ENCODE measurements at regions not wholly inside any gene's neighbourhood (a gene's known extent, or its start where the extent isn't known, plus 50 kb on each side); places are given as distances from the start of the nearest gene placed in this dataset.

DNA sequence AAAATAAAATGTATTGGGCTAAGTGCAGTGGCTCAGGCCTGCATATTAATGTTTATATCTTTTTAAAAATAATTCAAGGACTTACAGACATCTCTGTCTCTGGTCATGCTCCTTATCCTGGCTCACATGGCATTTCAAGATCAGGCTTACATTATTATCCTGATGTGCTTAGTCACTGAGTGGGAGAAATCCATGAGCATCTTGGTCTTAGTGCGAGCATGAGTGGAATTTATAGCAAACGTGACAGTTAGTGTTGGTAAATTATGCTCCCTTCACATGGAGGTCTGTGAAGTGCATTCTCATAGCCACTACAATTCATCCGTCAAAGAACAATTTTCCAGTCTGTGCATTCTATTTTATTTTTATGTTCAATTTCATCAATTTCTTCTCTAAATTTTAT, 237.8 kb upstream of the EDIL3 start:
- Histone ChIP-seq H3K4me1 (ENCODE audit: control insufficient read depth, insufficient read depth, low read length) (no peaks in the 10 kb centered on the region), H3K4me2 (ENCODE audit: control insufficient read depth, insufficient read depth) (no peak overlapping the region), H3K4me3 (no peak overlapping the region), H4K20me1 (ENCODE audit: control insufficient read depth, insufficient read depth) (no peaks in the 10 kb centered on the region), H3K27ac (ENCODE audit: control insufficient read depth, insufficient read depth) (no peak overlapping the region), H3K27me3 (replicated peaks in 1 of 2; ENCODE audit: control insufficient read depth in 2 of 2, insufficient read depth in 2 of 2, low read length in 1 of 2) (no peaks in the 10 kb centered on the region), H3K79me2 (ENCODE audit: control insufficient read depth, insufficient read depth, low read length) (no peaks in the 10 kb centered on the region), H3K36me3 (ENCODE audit: control insufficient read depth in 2 of 2, insufficient read depth in 2 of 2, low read length in 1 of 2) (no peaks in the 10 kb centered on the region), H2AFZ (ENCODE audit: control insufficient read depth, low read depth, low read length) (no peak overlapping the region), H3K9me3 (replicated peaks; ENCODE audit: control insufficient read depth, insufficient read depth, low read length) (no peaks in the 10 kb centered on the region), H3K9ac (ENCODE audit: control insufficient read depth, insufficient read depth, low read length) (no peak overlapping the region)
- DNase-seq (ENCODE audit: low read depth, low spot score) = no peak
- FAIRE-seq = no peak
- POLR2A ChIA-PET = interaction anchor here (1.5 kb wide), 1 partner anchor 11 kb away, joined by 3 read pairs; no protein-coding TSS in a partner anchor
- SMC1A ChIA-PET (ENCODE audit: uncharacterized antibody, unreplicated experiment) = interaction anchor here (0.8 to 1.7 kb wide), 2 partner anchors 10 to 13 kb away, joined by 4 to 7 read pairs; no protein-coding TSS in a partner anchor
- intact Hi-C loops (cut with micrococcal nuclease; ENCODE audit: unreplicated experiment) = no loop called here
- RAD21 ChIA-PET (ENCODE audit: unreplicated experiment) = no interaction called here
- WGBS (ENCODE audit: insufficient coverage, insufficient replicate concordance, low lambda C conversion rate, missing lambda C conversion rate) = 44% methylated on average over 3 of the region's 3 CpGs
- TF ChIP-seq ZNF592 (IDR thresholded peaks at IDR 0.05) (no peak), NFXL1 (IDR thresholded peaks at IDR 0.05; ENCODE audit: borderline replicate concordance) (no peak), GATAD2B (conservative IDR thresholded peaks at IDR 0.05; ENCODE audit: low read depth) (no peak), FOXK2 (IDR thresholded peaks at IDR 0.05) (no peak), SIX5 (IDR thresholded peaks at IDR 0.05; ENCODE audit: low read depth, low read length, severe bottlenecking) (no peak)
- TF ChIP-seq, protein P1, sequence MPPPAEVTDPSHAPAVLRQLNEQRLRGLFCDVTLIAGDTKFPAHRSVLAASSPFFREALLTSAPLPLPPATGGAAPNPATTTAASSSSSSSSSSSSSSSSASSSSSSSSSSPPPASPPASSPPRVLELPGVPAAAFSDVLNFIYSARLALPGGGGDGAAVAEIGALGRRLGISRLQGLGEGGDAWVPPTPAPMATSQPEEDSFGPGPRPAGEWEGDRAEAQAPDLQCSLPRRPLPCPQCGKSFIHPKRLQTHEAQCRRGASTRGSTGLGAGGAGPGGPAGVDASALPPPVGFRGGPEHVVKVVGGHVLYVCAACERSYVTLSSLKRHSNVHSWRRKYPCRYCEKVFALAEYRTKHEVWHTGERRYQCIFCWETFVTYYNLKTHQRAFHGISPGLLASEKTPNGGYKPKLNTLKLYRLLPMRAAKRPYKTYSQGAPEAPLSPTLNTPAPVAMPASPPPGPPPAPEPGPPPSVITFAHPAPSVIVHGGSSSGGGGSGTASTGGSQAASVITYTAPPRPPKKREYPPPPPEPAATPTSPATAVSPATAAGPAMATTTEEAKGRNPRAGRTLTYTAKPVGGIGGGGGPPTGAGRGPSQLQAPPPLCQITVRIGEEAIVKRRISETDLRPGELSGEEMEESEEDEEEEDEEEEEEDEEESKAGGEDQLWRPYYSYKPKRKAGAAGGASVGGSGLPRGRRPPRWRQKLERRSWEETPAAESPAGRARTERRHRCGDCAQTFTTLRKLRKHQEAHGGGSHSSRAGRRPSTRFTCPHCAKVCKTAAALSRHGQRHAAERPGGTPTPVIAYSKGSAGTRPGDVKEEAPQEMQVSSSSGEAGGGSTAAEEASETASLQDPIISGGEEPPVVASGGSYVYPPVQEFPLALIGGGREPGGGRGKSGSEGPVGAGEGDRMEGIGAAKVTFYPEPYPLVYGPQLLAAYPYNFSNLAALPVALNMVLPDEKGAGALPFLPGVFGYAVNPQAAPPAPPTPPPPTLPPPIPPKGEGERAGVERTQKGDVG (CRISPR knock-in tag; IDR thresholded peaks at IDR 0.05) = no peak
- TF ChIP-seq, protein P2, sequence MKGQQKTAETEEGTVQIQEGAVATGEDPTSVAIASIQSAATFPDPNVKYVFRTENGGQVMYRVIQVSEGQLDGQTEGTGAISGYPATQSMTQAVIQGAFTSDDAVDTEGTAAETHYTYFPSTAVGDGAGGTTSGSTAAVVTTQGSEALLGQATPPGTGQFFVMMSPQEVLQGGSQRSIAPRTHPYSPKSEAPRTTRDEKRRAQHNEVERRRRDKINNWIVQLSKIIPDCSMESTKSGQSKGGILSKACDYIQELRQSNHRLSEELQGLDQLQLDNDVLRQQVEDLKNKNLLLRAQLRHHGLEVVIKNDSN (IDR thresholded peaks at IDR 0.05; ENCODE audit: borderline replicate concordance, extremely low read length, insufficient read depth, low read depth, low read length) = no peak
- in situ Hi-C loops (cut with MboI) = no loop called here
- no TSS peak for BruUV-seq (replicated peaks)
- no peak for ATAC-seq
- CTCF ChIA-PET = no interaction called here
